Left cardiac atrium (tissue), 4 donors: ENCODE measurements at regions not wholly inside any gene's neighbourhood (a gene's known extent, or its start where the extent isn't known, plus 50 kb on each side); places are given as distances from the start of the nearest gene placed in this dataset.

Experiments used
- ATAC-seq, 2 donors: fragments of 200-7000 bp; cut with Tn5 transposase; one replicate each; pipeline ENCODE4 v1.9.1; 2020; ENCODE audit warnings: mild to moderate bottlenecking in 2 of 2, moderate library complexity in 2 of 2
- DNase-seq: peaks from one replicate; pipeline ENCODE4 v3.0.0-alpha.2; 2020
- intact Hi-C, 2 donors: fragments of 100-400 bp; cut with DNase I; formaldehyde crosslinking; loops; one replicate each; pipeline versions ENCODE4 v1.14.1 to v1.15.1; 2022 to 2023
- donor health status: DM: no; HTN: yes; CAD: no.
- donor health status: DM: no; HTN: yes; CAD: no; lungs with severe emphysema.
- donor health status: DM: yes; HTN: yes; CAD: no.
- donor health status: Dilated cardiomyopathy.

DNA sequence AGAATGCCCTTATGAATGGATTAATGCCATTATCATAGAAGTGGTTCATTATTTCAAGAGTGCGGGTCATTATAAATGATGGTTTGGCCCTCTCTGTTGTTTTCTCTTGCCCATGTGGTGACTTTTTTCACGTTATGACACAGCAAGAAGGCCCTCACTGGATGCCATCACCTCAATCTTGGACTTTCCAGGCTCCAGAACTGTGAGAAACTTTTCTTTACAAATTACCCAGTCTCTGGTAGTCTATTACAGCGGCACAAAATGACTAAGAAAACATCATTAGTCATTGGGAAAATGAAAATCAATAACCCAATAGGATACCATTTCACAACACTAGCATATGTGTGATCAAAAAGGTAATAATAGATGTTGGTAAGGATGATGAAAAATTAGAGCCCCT lies 119.0 kb upstream of the LPP start:
- ATAC-seq, result no peak
- intact Hi-C loops, result loop anchor here (5.0 to 10.0 kb wide), 3 partner anchors 68 to 288 kb away; partner anchors contain the start of gene BCL6 (in 1 of the 2)
- no peak for DNase-seq

DNA sequence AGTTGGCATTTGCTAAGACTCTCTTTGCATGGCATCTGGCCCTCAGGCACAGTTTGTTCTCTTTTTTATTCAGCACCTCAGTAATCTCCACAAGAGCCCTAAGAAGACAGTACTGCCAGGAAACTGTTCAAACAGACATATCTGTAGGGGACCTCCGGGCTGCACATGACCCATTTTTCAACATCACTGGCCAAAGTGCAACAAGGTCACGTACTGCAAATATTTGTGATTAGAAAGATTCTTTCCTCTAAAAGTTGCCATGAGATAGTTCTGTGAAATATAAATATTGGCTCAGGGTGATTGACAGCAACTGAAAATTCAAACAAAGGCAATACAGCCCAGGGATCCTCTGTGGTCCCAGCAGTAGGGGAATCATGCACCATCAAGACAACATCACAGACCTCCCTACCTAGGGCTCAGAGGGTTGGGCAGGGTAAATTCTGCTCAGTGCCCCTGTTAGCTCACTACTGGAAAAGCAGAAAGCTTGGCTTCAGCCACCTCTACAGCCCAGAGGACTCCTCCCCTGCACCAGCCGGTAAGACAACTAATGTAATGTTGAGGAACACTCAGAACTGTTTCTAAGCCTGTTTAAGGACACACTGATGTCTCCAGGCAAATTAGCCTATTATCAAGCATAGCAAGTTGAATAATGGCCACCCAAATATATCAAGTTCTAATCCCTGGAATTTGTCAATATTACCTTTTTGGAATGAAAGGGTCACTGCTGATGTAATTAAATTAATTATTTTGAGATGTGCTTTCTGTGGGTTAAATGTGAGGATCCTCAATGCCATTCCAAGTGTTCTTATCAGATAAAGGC lies 117.4 kb upstream of the LPP start:
- intact Hi-C loops, result loop anchor here (5.0 to 10.0 kb wide), 3 partner anchors 69 to 289 kb away; partner anchors contain the start of gene BCL6 (in 1 of the 2)
- DNase-seq, result no peak
- peak; percentile 50 to 63 for ATAC-seq

DNA sequence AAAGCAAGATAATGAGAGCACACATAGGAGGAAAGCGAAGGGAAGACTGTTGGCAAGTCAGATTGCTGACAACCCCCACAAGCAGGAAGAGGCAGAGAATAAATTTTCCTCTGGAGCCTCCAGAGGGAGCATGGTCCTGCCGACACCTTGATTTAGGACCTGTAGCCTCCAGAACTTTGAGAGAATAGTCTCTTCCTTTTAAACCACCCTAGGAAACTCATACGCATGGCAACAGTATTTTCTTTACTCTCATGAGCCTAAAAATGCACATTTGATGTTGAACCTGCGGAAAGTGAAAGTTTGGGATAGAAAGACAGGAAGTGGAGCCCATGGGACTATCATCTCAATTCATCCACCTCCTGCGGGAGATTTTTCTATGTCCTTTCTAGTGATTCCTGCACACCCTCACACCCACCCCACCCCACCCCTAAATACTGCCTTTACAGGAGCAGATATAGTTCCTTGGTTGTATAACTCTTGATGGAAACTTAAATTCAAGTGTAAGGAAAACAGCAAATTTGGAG lies 116.7 kb upstream of the LPP start:
- ATAC-seq (peak; percentile 81 to 87), DNase-seq (no peak)
- intact Hi-C loops, result loop anchor here (5.0 to 10.0 kb wide), 3 partner anchors 70 to 290 kb away; partner anchors contain the start of gene BCL6 (in 1 of the 2)

DNA sequence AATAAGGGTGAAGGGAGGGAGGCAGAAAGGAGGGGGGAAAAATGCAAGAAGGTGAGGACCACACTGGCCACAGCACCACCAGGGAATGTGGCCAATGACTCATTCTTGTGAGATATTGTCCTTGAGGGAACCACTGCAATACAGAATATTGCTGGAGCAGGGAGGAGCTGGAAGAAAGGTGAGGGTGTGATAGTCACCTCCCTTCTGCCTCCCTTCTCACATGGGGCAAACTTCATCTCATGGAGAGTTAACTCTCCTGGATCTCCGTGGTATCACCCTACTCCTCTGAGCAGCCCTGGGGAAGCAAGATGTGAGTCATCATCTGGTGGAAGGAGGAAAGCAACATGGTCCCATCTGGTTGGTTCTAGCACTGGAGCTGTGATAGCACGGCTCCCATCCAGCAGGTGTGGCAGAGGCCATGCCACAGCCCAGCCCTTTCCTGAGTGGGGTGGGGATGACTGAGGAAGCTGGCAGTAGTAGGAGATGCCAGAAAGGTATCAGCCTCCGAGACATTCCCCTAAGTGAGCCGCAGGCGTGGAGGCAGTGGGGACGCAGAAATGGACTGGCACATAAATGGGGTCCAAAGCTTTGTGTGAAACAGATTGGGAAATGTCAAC lies 115.9 kb upstream of the LPP start:
- intact Hi-C loops, result loop anchor here (5.0 to 10.0 kb wide), 3 partner anchors 71 to 291 kb away; partner anchors contain the start of gene BCL6 (in 1 of the 2)
- DNase-seq (no peak), ATAC-seq (peak in 1 of 2 donors; percentile 25)

DNA sequence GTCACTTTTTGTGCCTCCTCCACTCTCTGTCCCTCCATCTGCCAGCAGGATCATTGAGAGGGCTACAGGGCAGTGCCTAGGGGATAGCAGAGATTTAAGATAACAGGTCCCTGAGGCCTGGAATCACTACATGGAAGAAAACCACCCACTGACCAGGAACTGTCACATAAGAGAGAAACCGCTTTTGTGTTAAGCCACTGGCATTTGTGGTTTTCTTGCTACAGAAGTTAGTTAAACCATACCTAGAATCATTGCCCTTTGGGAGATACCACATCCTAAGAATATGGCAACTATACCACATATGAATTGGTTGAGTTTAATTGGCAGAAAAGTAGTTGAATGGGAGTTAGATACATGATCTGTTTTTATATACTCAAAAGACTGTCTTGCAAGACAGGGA lies 112.8 kb upstream of the LPP start:
- ATAC-seq, result no peak
- intact Hi-C loops, result no loop called here

DNA sequence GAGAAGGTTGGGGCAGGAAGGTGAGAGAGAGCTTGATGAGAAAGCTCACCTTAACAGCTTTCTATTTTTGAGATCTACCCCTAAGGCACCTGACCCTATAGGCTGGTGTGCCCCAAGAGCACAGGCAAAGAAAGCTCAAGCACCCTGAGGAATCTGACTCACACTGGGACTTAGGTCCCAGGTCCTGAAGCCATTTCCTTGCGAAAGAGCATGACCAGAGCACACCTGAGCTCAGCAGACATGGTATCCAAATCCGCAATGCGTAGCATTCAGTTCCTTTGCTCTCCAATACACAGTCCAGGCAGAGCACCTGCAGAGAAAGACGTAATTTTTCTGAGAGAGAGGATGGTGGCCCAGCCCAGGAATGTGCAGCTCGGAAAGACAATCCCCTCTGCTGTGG lies 112.1 kb upstream of the LPP start:
- intact Hi-C loops, result no loop called here
- no peak for DNase-seq
- no peak for ATAC-seq

More for the DNA sequence above, 112.8 kb upstream of the LPP start:
- DNase-seq, result no peak

DNA sequence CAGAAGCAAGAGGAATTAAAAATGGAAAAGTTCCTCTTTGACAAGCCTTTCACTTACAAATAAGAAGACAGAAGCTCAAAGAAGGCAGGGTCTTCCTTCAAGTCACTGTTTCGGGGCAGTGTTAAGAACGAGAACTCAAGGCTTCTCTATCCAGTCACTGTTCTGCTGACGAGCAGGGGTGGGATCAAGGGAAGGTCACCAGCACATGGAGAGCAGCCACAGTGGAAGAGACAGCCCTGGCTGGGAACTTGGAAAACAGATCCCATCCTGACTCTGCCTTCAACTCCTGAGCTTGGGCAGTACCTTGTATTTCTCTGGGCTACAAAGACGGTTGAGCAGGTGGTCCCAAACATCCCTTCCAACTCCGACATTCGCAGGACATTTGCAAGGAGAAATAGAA lies 111.5 kb upstream of the LPP start:
- no peak for DNase-seq
- peak; percentile 53 to 60 for ATAC-seq
- intact Hi-C loops, result no loop called here

DNA sequence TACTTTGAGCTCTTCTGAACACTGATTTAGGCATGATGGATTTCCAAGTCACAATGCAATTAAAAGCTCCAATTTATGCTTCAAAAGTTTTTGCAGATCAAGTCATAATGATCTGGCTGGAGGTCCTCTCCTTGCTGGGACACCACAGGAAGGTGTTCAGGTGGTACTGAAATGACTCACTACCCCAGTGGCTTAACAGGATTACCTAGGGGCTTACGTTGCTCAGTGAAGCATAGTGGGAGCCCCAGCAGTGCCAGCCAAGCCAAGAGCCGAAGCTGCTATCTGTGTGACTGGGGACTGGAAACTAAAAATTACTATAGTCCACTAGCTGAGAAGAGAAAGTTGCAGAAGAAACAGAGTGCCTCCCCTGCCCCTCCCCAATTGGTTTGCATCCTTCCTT lies 110.1 kb upstream of the LPP start:
- ATAC-seq (no peak), DNase-seq (no peak)
- intact Hi-C loops, result no loop called here

DNA sequence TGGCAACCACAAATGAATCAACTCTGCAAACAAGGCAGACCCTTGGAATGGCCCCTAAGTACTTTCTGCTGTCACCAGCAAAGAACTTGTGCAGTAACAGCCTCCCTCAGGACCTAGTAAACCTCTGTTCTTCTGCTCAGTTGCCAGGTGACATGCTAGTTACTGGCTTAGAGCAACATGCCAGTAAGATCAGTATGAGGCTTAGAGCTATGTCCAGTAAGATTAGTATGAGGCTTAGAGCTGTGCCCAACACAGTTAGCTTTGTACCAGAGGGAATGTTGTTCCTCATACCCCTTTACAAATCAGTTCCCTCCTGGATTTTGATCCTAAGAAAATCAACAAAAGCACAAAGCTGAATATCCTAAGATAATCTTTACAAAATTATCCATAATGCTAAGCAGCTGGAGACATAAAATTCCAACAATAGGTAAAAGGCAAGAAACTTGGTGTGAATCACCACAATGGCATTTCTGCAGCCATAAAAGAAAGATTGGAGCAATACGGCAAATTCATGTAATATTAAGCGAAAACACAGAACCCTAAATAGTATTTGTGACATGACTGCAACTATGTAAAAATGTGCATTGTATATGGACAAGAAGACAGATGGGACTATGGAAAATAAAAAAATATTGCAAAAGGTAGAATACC lies 107.3 kb upstream of the LPP start:
- intact Hi-C loops, result no loop called here
- ATAC-seq, result no peak
- DNase-seq, result no peak

DNA sequence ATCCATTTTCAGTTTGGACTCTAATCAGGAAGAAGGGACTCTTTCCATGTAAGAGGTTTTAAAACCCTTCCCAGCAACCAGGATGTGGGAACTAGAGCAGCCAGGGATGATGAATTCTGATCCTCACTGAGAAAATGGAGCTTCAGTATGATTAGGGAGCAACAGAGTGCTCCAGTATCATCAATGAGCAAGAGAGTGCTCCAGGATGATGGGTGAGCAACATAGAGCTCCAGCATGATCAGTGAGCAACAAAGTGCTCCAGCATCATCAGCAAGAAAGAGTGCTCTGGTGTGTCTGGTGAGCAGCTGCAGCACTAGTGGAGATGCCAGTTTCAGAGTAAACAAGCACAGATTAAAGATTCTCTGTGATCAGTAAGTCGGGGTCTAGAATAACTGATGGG lies 106.4 kb upstream of the LPP start:
- DNase-seq (no peak), ATAC-seq (no peak)
- intact Hi-C loops, result no loop called here

DNA sequence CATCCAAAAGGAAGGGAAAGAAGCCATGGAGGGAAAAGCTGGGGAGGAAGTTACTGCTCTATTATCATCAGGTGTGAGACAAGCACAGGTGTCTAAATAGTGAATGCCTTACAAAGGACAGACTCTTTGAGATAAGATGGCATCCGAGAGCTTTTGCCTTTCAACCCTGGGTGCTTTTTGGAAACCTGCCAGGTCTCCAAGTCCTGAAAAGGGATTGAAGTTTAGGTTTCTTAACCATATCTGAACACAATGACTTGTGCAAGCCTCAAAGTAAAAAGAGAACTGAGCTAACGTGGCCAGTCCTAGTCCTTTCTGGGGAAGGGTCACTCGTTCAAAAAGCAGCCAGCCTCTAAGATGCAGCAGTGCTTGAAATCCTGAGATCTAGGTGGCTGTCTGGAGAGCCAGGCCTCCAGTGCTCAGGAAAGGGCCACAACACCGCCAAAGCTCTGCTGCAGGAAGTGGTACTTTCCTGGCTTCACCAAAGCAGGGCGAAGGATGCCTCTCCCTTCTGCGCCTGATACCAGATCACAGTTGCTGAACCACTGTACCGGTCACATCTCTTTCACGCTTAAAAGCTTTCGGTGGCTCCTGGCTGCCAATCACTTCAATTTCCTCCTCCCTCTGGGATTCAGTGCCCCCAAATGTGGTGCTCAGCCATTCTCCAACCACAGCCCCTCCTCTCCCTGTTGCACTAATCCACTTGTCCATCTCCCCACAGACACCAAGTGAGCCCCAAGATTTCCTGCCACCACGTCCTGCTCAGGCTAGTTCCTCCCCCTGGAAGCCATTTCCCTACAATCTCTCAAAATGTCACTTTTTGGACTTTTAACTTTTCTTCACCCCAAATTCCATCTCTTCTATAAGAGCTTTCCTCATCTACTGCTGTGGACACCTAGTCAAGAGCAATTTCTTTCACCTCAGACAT lies 104.1 kb upstream of the LPP start:
- intact Hi-C loops, result loop anchor here in 1 of 2 donors (5.0 kb wide), 2 partner anchors 303 to 907 kb away; partner anchors contain the start of gene BCL6
- no peak for DNase-seq
- no peak for ATAC-seq

DNA sequence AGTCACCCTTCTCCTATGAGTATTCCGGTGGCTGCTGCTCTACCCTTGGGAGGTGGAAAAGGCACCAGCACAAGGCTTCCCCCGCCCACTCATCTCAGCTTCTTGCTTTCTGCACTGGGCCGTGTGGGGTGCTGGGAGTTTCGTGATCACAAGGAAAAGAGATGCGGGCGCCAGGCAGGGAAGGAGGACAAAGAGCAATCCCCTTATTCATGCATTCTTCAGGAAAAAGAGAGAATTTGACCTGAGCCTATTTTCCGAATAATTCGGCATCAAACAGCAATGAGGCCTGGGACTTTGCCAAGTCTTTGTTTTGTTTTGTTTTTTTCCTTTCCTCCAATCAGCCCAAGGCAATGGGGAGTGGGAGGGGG lies 102.2 kb upstream of the LPP start:
- intact Hi-C loops, result loop anchor here in 1 of 2 donors (5.0 kb wide), 2 partner anchors 304 to 906 kb away; partner anchors contain the start of gene BCL6
- peak; percentile 58 to 60 for ATAC-seq

DNA sequence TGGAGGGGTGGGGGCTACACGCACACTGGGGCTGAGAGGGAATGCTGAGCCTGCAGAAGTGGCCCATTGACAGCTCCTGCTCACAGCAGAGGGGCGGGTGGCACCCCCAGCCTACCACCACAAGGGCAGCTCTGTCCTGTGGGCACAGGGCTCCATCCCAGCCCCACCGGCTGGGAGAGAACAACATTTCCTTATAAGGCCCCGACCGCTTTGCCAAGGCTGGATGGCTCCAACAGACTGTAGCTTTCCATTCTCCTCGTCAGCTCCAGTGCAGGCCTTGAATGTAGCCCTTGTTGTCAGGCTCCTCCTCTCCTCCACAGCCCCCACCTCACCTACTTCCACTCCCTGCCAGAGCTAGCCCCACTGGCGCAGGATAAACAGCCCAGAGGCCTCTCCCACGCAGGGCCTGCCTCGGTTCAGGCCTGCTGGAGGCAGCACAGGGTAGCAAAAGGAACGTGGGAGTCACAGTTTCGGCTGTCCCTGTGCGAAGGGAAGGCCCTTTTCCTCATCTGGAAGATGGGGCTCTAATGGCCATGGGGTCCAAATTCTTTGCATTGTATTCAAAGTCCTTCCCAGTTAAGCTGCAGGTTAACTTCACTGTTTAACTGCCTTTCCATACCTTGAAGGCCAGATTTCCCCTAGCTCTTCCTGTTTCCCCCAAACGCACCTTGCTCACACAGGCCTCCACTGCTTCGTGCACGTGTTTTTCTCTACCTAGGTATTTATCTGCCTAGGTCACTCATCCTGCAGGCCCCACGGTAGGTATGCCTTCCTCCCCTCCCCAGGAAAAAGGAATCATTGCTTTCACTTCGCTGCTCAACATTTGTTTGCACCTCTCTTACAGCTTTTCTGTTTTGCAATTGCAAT lies 101.6 kb upstream of the LPP start:
- ATAC-seq (peak; percentile 97 to 98), DNase-seq (peak; percentile 87)
- intact Hi-C loops, result loop anchor here in 1 of 2 donors (5.0 kb wide), 2 partner anchors 305 to 905 kb away; partner anchors contain the start of gene BCL6

More for the DNA sequence above, 102.2 kb upstream of the LPP start:
- DNase-seq, result peak; percentile 64

DNA sequence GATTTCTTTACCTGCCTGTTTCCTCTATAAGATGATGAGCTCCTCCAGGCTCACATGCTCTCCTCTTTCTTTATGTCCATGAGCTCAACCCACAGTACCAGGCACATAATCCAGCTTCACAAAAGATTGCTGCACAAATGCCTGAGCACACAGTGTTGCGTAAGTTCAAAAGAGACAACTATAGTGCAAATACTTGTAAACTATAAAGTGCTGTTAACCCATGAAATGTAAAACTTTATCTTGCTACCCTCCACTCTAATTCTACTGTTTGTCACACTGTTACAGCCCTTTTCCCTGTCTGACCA lies 101.0 kb upstream of the LPP start:
- ATAC-seq, result no peak

DNA sequence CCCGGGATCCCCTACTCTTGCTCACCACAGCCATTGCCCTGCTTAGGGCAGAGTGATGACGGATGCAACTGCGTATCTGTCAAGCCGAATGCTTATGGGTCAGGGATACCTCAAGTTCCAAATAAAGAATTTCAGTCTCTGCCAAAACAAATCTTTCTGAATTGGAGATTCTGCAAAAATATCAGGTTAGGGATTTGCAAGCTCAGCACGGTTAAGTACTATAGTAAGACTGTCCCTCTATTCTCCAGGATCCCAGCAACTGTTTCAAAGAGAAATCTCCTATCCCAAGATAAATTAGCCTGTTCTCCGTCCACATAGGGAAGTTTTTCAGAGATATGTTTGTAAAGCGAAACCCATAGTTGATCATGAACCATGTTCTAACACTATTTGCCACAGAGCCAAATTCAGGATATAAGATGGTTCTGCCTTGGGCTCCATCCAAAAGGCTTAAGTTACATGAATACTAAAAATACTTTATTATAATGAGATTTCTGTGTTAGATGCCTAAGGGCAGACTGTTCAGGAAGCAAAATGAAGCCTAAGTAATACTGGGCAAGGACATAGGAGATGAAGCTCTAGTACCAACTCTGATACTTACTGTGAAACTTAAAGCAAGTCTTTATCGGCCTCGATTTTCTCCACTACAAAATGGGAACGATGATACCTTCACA lies 100.1 kb upstream of the LPP start:
- intact Hi-C loops, result loop anchor here in 1 of 2 donors (5.0 kb wide), 2 partner anchors 307 to 903 kb away; partner anchors contain the start of gene BCL6
- ATAC-seq (no peak), DNase-seq (no peak)

More for the DNA sequence above, 101.0 kb upstream of the LPP start:
- DNase-seq, result no peak
- intact Hi-C loops, result loop anchor here in 1 of 2 donors (5.0 kb wide), 2 partner anchors 306 to 904 kb away; partner anchors contain the start of gene BCL6

DNA sequence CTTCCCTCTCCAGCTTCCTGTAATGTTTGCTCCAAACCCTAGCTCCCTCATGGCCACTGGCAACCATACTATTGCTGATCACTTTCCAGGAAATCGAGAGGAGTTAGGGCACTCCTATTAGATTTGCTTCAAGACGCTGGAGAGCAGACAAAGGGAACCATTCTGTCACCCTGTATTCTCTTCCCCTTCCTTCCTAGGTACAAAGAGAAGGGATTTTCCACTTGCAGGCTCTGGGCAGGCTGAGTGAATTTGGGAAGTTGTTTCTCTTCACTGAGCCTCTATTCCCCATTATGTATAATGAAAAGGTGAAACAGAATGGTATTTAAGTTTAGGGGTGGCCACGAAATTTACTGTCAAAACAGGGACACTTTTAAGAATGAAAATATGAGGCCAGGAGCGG lies 99.4 kb upstream of the LPP start:
- ATAC-seq (no peak), DNase-seq (no peak)
- intact Hi-C loops, result loop anchor here in 1 of 2 donors (5.0 kb wide), 2 partner anchors 307 to 903 kb away; partner anchors contain the start of gene BCL6

DNA sequence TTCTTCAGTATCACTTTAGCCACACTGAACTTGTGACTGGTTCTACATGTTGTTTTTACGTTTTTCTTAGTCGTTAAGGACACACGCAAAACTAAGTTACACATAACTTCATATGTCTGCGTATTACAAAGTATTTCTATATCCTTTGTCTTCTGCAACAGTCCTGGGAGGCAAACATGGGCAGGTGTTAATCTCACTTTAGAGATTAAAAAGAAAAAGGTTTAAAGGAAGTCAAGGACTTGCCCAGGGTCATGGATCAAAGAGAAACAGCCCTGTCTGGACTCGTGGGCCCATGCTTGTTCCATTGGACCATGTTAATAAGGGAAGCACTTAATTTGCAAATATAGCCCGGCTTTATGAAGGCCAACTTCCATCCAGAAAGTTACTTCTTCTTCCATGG lies 98.6 kb upstream of the LPP start:
- no peak for ATAC-seq
- no peak for DNase-seq
- intact Hi-C loops, result no loop called here
